IPS DF 6.9 (cell line): ENCODE measurements at regions not wholly inside any gene's neighbourhood (a gene's known extent, or its start where the extent isn't known, plus 50 kb on each side); places are given as distances from the start of the nearest gene placed in this dataset.

Experiments
- DNase-seq: peaks from one replicate; pipeline ENCODE4 v3.0.0-alpha.2; 2013; ENCODE audit warnings: low read depth, low spot score
- H3K27ac ChIP-seq: one replicate; pipeline ENCODE4 v1.5.1; 2013; ENCODE audit warnings: low read length, control low read depth
- H3K27me3 ChIP-seq: 2 replicates; pipeline ENCODE4 v1.6.1; 2013; ENCODE audit warnings: mild to moderate bottlenecking, low read length; ENCODE audit not compliant: control insufficient read depth, insufficient read depth
- H3K36me3 ChIP-seq: 2 replicates; pipeline ENCODE4 v1.6.1; 2013; ENCODE audit warnings: low read length; ENCODE audit not compliant: control insufficient read depth, insufficient read depth
- H3K4me1 ChIP-seq: 2 replicates; pipeline ENCODE4 v1.6.1; 2013; ENCODE audit warnings: low read length; ENCODE audit not compliant: control insufficient read depth, insufficient read depth
- H3K4me3 ChIP-seq: 2 replicates; pipeline ENCODE4 v1.5.1; 2013; ENCODE audit warnings: mild to moderate bottlenecking, low read length
- H3K9me3 ChIP-seq: 2 replicates; pipeline ENCODE4 v1.6.1; 2013; ENCODE audit warnings: low read length, inconsistent platforms; ENCODE audit not compliant: control insufficient read depth, insufficient read depth
- WGBS: extraction: QIAGEN DNeasy Blood & Tissue Kit; methylation state at CpG from one replicate; pipeline ENCODE4 v1.1.7; 2013; ENCODE audit warnings: mixed read lengths, missing lambda C conversion rate; ENCODE audit not compliant: insufficient read length, insufficient coverage; 5-methylcytosine and 5-hydroxymethylcytosine counted together

DNA sequence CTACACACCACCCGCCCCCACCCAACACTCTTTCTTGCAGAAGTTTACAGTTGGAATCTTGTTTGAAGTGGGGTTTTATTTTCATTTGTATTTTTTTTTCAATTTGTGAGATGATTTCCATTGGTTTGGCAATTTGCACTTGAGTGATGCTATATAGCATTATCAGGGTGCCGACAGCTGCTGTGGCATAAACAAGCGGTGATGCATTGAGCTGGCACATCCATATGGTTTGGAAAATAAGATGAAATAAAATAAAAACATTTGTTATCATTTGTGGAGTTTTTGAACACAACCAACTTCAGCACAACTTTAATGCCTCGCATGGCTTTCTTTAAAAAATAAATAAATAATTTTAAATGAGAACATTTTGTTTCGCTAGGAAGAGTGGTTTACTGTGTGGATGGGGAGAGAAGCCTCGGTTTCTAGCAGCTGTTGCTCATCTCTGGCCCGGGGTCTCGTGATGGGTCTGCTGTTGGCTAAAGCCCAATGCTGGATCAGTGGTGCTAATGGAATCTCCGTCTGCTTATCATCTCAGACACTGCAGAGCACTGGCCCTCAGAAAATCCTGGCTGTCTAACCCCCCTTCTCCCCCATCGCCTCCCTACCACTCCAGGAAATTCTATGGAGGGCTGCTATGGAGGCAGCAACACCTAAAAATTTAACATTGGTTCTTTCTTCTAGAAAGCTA lies 192.3 kb upstream of the MAF start:
- Histone ChIP-seq H3K36me3 (no peaks in the 10 kb centered on the region), H3K9me3 (no peaks in the 10 kb centered on the region), H3K27me3 (no peaks in the 10 kb centered on the region), H3K4me1 (no peaks in the 10 kb centered on the region), H3K27ac (no peak overlapping the region), H3K4me3 (no peak overlapping the region)
- no peak for DNase-seq
- WGBS, result no CpG with 5 or more reads among the region's 10 CpGs

DNA sequence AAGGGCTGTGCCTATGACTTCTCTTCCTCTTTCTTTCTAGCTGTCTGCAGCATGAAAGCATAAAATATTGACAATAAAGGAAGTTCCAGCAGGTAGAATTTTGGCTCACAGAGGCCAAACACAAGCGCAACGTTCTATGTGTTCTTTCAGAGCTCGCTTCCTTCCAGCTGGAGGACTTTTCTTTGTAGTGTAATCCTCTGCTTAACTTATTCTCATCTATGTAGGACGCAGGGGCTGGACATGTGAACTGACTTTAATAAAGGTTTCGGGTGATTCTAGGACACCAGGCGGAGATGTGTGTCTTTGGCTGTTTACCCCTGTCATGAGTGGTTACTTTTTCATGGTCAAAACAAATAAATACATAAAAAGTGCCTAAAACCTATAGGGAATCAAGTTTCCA lies 191.5 kb upstream of the MAF start:
- no peaks in the 10 kb centered on the region for H3K9me3 ChIP-seq
- DNase-seq, result no peak
- no peak overlapping the region for H3K4me3 ChIP-seq
- no peak overlapping the region for H3K27ac ChIP-seq
- WGBS, result no CpG with 5 or more reads among the region's 6 CpGs
- no peaks in the 10 kb centered on the region for H3K4me1 ChIP-seq
- H3K27me3 ChIP-seq, result no peaks in the 10 kb centered on the region
- no peaks in the 10 kb centered on the region for H3K36me3 ChIP-seq

DNA sequence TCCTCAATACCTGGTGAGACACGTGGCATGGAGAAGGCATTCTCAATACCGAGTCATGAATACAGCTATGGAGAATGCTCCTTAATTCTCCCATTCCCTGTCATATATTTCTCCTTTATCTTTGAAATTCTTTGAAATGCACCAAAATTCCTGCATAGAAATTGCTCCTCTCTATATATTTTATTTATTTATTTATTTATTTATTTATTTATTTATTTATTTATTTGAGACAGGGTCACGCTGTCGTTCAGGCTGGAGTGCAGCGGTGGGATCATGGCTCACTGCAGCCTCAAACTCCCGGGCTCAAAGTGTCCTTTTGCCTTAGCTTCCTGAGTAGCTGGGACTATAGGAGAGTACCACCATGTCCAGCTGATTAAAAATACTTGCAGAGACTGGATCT lies 190.3 kb upstream of the MAF start:
- WGBS, result no CpG with 5 or more reads among the region's 6 CpGs
- no peak for DNase-seq
- H3K4me3 ChIP-seq, result no peak overlapping the region
- no peaks in the 10 kb centered on the region for H3K36me3 ChIP-seq
- H3K4me1 ChIP-seq, result no peaks in the 10 kb centered on the region
- H3K9me3 ChIP-seq, result no peaks in the 10 kb centered on the region
- H3K27me3 ChIP-seq, result no peaks in the 10 kb centered on the region
- H3K27ac ChIP-seq, result no peak overlapping the region

DNA sequence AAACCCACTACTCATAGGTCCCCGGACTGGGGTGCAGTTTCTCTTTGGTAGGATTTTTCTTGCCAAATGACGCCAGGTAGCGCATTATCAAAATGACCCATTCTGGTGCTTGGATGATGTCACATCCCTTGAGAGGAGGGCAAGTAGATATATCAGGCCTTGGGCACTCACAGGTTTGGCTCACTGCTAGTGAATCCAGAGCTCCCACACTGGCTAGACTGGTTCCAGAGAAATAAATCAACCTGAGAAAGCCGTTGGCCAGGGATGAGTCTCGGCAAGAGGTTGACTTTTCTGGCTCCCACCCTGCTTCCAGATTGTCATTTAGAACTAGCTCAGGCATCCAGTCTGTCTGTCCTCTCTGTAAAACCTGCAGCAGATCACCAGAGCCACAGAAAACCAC lies 188.4 kb upstream of the MAF start:
- Histone ChIP-seq H3K4me1 (no peaks in the 10 kb centered on the region), H3K27ac (no peak overlapping the region), H3K4me3 (no peak overlapping the region), H3K27me3 (no peaks in the 10 kb centered on the region), H3K9me3 (no peaks in the 10 kb centered on the region), H3K36me3 (no peaks in the 10 kb centered on the region)
- DNase-seq, result no peak
- WGBS, result no CpG with 5 or more reads among the region's 5 CpGs

DNA sequence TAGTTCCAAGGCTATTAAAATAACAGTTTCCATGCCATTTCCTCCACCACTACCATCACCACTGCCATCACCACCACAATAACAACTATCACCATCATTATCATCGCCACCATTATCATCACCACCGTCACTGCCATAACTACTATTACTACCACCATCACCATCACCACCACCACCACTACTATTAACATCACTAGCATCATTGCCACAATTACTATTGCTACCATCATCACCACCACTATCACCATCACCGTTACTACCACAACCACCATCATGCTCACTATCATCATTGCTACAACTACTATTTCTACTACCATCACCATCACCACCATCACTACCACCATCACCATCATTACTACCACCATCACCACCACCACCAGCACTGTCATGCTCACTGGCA lies 185.9 kb upstream of the MAF start:
- Histone ChIP-seq H3K4me1 (no peaks in the 10 kb centered on the region), H3K36me3 (no peaks in the 10 kb centered on the region)

DNA sequence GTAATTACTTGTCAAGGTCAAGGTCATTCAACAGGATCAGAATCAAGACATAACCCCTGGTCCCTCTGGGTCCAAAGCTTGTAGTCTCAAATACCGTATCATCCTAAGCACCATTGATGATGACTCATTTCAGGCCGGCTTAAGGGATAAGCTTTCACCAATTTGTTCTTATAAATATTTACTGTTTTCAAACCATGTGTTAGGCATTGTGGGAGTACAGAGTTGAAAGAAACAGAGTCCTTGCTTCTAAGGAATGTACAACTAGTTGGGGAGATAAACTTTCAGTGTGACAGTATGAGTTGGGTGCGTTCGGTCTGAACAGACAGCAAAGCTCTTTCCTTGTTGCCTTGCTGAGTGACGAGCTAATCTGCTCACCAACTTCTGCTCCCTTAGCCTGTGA lies 183.5 kb upstream of the MAF start:
- Histone ChIP-seq H3K27ac (no peak overlapping the region), H3K36me3 (no peaks in the 10 kb centered on the region), H3K4me3 (no peak overlapping the region), H3K9me3 (no peaks in the 10 kb centered on the region), H3K4me1 (no peaks in the 10 kb centered on the region), H3K27me3 (no peaks in the 10 kb centered on the region)
- no peak for DNase-seq
- no CpG with 5 or more reads among the region's 5 CpGs for WGBS

More for the DNA sequence above, 185.9 kb upstream of the MAF start:
- no CpG with 5 or more reads among the region's 3 CpGs for WGBS
- Histone ChIP-seq H3K4me3 (no peak overlapping the region), H3K9me3 (no peaks in the 10 kb centered on the region), H3K27me3 (no peaks in the 10 kb centered on the region), H3K27ac (no peak overlapping the region)
- no peak for DNase-seq

DNA sequence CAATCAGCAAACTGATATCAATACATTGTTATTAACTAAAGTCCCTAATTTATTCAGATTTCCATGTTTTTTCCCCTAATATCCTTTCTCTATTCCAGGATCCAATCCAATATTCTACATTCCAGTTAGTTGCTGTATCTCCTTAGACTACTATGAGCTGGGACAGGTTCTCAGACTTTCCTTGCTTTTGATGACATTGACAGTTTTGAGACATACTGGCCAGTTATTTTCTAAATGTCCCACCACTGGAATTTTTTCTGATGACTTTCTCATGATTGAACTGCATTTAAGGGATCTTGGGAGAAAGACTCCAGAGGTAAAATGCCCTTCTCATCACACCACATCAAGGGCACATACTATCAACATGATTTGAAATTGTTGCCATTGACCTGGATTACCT lies 177.1 kb upstream of the MAF start:
- no peak overlapping the region for H3K27ac ChIP-seq
- H3K9me3 ChIP-seq, result no peaks in the 10 kb centered on the region
- no peak overlapping the region for H3K4me3 ChIP-seq
- no peak for DNase-seq
- H3K36me3 ChIP-seq, result no peaks in the 10 kb centered on the region
- H3K4me1 ChIP-seq, result no peaks in the 10 kb centered on the region; the same call in 1 of the 2 replicates
- H3K27me3 ChIP-seq, result no peaks in the 10 kb centered on the region

DNA sequence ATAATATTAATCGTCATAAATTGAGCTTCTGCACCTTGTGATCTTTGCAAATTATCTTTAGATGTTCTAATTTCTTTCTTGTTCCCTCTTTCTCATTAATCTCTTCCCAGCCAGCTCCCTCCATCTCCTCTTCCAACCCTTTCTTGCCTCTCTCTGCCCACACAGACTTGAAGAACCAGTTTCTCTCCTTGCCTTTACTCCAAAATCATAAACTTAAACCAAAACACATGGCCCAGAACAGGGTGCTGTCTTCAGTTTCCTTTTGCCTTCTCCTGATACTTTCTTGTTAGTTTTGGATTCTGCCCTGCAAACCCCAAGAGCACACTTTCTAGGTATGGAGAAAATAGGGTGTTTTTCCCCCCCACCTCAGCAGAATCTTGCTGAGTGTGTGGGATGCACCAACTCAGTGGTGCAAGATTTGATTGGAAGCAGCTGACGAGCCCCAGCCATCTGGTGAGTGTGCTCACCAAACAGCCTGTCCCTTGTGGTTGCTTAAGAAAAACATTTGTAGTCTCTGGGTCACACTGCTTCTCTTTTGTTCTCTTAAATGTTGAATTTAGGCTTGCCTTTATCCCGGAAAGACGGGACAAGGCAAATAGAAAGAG lies 175.8 kb upstream of the MAF start:
- no peak overlapping the region for H3K4me3 ChIP-seq
- no peaks in the 10 kb centered on the region; the same call in 1 of the 2 replicates for H3K4me1 ChIP-seq
- no peak overlapping the region for H3K27ac ChIP-seq
- H3K27me3 ChIP-seq, result no peaks in the 10 kb centered on the region
- no peaks in the 10 kb centered on the region for H3K36me3 ChIP-seq
- WGBS, result no CpG with 5 or more reads among the region's 4 CpGs
- H3K9me3 ChIP-seq, result no peaks in the 10 kb centered on the region
- no peak for DNase-seq

DNA sequence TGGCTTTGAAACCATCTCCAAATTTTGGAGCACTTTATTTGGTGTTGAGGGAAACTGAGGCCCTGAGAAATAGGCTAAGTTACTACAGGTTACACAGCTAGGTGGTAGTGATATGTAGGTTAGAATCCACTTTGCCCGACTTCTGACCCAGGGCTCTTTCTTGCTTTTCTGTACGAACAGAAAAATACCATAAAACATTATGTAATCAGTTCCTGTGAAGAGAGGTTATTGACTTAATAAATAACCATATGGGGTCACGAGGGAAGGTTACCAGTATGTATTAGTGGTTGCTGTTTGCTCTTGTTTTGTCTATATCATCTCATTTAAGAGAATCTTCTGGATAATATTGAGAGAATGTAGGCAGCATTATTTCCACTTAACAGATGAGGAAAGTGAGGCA lies 172.2 kb upstream of the MAF start:
- no peak overlapping the region for H3K4me3 ChIP-seq
- H3K36me3 ChIP-seq, result no peaks in the 10 kb centered on the region
- H3K27me3 ChIP-seq, result no peaks in the 10 kb centered on the region
- no CpG with 5 or more reads among the region's 3 CpGs for WGBS
- H3K9me3 ChIP-seq, result no peaks in the 10 kb centered on the region
- H3K27ac ChIP-seq, result no peak overlapping the region
- no peaks in the 10 kb centered on the region; the same call in 1 of the 2 replicates for H3K4me1 ChIP-seq
- DNase-seq, result no peak

DNA sequence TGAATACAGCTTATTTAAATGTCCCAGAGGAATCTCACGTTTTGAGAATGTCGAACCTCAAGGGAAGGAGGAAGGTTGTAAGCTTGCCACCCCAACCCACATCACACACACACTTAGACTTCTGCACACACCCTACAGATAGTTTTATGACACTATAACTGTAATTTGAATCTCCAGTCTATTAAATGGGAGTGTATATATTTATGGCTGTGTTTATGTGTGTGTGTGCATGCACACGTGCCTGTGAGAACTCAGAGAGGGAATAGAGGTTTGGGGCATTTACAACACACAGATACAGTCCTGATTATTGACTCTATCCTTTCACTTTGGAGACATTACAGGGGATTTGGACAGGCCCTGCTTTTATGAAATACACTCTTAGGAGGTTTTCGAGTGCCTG lies 171.5 kb upstream of the MAF start:
- Histone ChIP-seq H3K9me3 (no peaks in the 10 kb centered on the region), H3K36me3 (no peaks in the 10 kb centered on the region), H3K4me1 (no peaks in the 10 kb centered on the region; the same call in 1 of the 2 replicates), H3K27me3 (no peaks in the 10 kb centered on the region), H3K4me3 (no peak overlapping the region), H3K27ac (no peak overlapping the region)
- no peak for DNase-seq
- WGBS, result no CpG with 5 or more reads among the region's 4 CpGs
